Activated naive CD4-positive, alpha-beta T cell treated with anti-CD3 and anti-CD28 coated beads for 36 hours (primary cell): ENCODE measurements at regions not wholly inside any gene's neighbourhood (a gene's known extent, or its start where the extent isn't known, plus 50 kb on each side); places are given as distances from the start of the nearest gene placed in this dataset.

Experiments used
- CTCF ChIA-PET: fragments of 350-600 bp; sonication (Branson Sonifier 250); formaldehyde crosslinking; loops from one replicate; lab custom pipeline; 2021; ENCODE audit warnings: antibody characterized with exemption; lab: Charles Lee
- DNase-seq: peaks from one replicate; pipeline ENCODE4 v3.0.0-alpha.2; 2020
- H3K27ac Mint-ChIP-seq: one replicate; pipeline ENCODE4 v1.8.0; 2021; ENCODE audit warnings: mild to moderate bottlenecking, mixed read lengths
- H3K27me3 Mint-ChIP-seq: one replicate; pipeline ENCODE4 v1.8.0; 2021; ENCODE audit warnings: low read depth, mixed read lengths
- H3K36me3 Mint-ChIP-seq: one replicate; pipeline ENCODE4 v1.8.0; 2021; ENCODE audit warnings: low read depth, mixed read lengths
- H3K4me1 Mint-ChIP-seq: one replicate; pipeline ENCODE4 v1.8.0; 2021; ENCODE audit warnings: low read depth, mixed read lengths
- H3K4me3 Mint-ChIP-seq: one replicate; pipeline ENCODE4 v1.8.0; 2021; ENCODE audit warnings: mild to moderate bottlenecking, moderate library complexity, mixed read lengths
- H3K9me3 Mint-ChIP-seq: one replicate; pipeline ENCODE4 v1.8.0; 2021; ENCODE audit warnings: mixed read lengths
- intact Hi-C: fragments of 100-400 bp; cut with micrococcal nuclease; formaldehyde crosslinking; loops from one replicate; pipeline ENCODE4 v1.15.1; 2023

DNA sequence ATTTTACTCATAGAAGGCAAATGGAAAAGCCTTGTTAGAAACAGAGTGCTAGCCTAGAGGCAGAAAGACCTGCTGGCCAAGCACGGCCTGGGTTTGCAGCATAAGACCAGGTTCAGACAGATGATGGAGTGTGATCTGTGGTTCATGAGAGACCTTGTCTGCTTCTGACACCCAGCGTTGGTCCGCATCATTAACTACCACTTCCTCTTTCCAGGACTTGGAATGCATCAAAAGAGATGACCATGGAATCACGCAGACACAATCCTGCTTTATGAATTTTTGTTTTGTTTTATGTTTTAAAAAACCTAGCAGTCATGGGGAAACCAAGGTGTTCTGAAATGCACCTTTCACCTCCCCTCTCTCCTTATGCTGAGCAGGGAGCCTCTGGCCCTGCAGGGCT, 76.8 kb upstream of the SYNDIG1 start:
- Mint-ChIP-seq H3K27me3 (no peaks in the 10 kb centered on the region), H3K4me1 (peaks cover 25% of the 10 kb centered on the region), H3K36me3 (no peaks in the 10 kb centered on the region), H3K9me3 (no peaks in the 10 kb centered on the region), H3K4me3 (no peak overlapping the region), H3K27ac (no peak overlapping the region)
- intact Hi-C loops: no loop called here
- CTCF ChIA-PET: no interaction called here
- no peak for DNase-seq

DNA sequence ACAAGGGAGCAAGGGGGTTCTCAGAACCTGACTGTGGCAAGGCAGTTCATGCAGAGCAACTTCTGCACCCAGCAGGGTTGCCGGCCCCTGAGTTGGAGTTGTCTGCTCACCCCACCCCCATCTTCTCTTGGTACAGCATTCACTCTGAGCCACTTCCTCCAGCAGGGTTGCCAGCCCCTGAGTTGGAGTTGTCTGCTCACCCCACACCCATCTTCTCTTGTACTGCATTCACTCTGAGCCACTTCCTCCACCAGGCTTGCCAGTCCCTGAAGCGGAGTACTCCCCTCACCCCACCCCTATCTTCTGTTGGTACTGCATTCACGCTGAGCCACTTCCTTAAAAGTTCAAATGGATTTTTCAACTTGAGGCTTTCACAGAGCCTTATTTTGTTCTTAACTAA, 79.7 kb upstream of the SYNDIG1 start:
- Mint-ChIP-seq H3K9me3 (no peaks in the 10 kb centered on the region), H3K36me3 (no peaks in the 10 kb centered on the region), H3K4me1 (peaks cover 27% of the 10 kb centered on the region), H3K4me3 (no peak overlapping the region), H3K27me3 (no peaks in the 10 kb centered on the region), H3K27ac (peak overlapping the region; percentile 27)
- intact Hi-C loops: loop anchor here (1.0 kb wide), 1 partner anchor 17 kb away; no protein-coding TSS in a partner anchor
- CTCF ChIA-PET: no interaction called here
- DNase-seq: peak; percentile 77

DNA sequence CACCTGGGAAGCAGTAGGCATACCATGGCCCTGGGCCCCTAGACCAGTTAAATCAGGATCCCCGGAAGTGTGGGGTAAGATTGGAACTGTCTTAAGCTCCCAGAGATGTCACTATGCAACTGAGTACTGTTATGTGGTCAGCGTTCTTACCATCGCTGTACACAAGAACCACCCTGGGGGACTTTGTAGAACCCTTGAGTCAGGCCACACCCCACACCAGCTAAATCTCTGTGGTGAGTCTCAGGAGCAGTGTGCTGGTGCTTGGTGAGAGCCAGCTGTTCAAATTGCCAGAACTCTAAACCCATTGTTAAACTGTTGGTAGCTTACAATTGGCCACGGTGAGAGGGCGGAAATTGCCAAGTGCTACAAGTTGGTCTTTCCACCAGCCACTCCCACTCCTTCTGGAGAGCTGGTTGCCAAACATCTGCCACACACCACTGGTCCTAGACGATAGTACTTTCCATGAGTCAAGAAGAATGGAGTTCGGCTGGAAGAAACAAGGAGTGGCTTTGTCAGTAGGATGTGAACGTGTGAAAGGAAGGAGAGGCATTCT, 80.5 kb upstream of the SYNDIG1 start:
- no peak overlapping the region for H3K27ac Mint-ChIP-seq
- H3K36me3 Mint-ChIP-seq: no peaks in the 10 kb centered on the region
- CTCF ChIA-PET: no interaction called here
- no peaks in the 10 kb centered on the region for H3K9me3 Mint-ChIP-seq
- intact Hi-C loops: loop anchor here (1.0 kb wide), 1 partner anchor 17 kb away; no protein-coding TSS in a partner anchor
- H3K4me1 Mint-ChIP-seq: peaks cover 27% of the 10 kb centered on the region
- no peak for DNase-seq
- no peak overlapping the region for H3K4me3 Mint-ChIP-seq
- H3K27me3 Mint-ChIP-seq: no peaks in the 10 kb centered on the region

DNA sequence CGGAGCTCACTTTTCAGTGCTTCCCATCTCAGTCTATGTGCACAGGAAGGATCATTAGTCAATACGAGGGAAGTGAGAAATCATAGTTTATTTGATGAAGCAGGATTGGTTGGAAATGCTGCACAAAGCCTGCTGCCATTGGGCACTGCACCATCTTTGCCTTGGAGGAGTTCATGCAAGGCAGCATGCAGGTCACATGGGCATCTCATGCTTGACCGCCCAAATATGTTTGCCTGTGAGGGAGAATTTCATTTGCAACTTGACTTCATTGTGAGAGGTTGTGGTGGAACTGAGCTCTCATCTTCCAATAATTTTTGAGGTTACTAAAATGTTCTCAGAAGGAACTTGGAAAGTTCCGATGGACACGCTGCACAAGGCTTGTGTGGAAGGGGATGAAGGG, 83.9 kb upstream of the SYNDIG1 start:
- Mint-ChIP-seq H3K27ac (no peak overlapping the region), H3K9me3 (no peaks in the 10 kb centered on the region), H3K4me1 (peaks cover 25% of the 10 kb centered on the region), H3K4me3 (no peak overlapping the region), H3K36me3 (no peaks in the 10 kb centered on the region), H3K27me3 (no peaks in the 10 kb centered on the region)
- intact Hi-C loops: no loop called here
- CTCF ChIA-PET: no interaction called here
- no peak for DNase-seq

DNA sequence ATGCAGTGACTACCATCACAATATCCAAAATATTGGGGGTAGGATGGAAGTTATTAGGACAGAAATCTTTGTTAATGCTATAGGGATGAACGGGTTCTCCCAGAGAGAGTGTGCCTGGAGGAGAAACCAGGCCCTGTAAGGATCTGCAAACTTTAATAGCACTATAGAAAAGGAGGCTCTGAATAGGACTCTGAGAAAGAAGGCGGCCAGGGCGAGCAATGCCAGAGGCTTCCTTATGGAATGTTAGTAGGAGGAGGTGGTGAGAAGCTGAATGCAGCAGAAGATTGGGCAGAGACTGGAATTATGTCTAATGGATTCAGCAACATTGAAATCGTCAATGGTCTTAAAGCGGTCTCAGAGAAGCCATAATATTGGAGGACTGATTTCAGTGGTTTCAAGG, 84.6 kb upstream of the SYNDIG1 start:
- CTCF ChIA-PET: no interaction called here
- Mint-ChIP-seq H3K9me3 (no peaks in the 10 kb centered on the region), H3K27ac (no peak overlapping the region), H3K4me3 (no peak overlapping the region), H3K36me3 (no peaks in the 10 kb centered on the region), H3K4me1 (peaks cover 18% of the 10 kb centered on the region), H3K27me3 (no peaks in the 10 kb centered on the region)
- no peak for DNase-seq
- intact Hi-C loops: no loop called here

DNA sequence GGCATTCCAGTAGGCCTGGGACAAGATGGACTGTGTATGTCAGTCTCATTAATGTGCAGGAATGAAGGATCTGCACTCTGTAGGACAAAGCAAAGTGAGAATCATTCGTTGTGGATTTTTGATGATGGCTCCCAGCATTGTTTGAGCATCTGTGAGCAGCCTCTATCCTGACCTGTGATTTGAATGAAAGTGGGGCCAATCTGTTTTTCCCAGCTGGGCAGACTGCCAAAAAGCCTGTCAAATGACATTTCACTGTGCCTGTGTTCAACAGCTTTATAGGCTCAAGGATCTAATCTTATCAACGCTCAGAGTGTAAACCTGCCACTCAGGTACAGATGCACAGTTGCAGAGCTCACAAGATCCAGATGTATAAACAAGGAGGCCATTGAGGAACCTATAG, 86.7 kb upstream of the SYNDIG1 start:
- no peak overlapping the region for H3K27ac Mint-ChIP-seq

DNA sequence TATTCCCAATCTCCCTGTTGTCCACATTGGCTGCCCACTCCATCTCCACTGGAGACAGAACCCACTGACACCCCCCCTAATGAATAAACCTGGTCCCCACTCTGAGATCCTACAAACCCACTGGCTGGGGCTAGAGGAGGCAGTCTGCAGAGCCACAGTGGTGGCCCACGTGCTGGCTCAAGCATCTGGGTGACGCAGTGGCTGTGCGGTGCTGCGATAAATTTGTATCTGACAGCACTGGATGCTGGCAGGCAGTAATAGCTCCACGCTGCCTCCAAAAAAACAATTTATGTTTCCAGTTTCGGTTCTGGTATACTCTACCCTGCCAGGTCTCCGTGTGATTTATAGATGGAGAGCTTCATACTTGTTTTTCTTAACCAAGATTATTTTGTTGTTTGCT, 87.1 kb upstream of the SYNDIG1 start:
- no peak overlapping the region for H3K4me3 Mint-ChIP-seq
- DNase-seq: no peak
- H3K27ac Mint-ChIP-seq: no peak overlapping the region
- H3K9me3 Mint-ChIP-seq: no peaks in the 10 kb centered on the region
- CTCF ChIA-PET: no interaction called here
- peaks cover 2% of the 10 kb centered on the region for H3K4me1 Mint-ChIP-seq
- intact Hi-C loops: no loop called here
- H3K27me3 Mint-ChIP-seq: no peaks in the 10 kb centered on the region
- H3K36me3 Mint-ChIP-seq: no peaks in the 10 kb centered on the region

More for the DNA sequence above, 86.7 kb upstream of the SYNDIG1 start:
- DNase-seq: no peak
- Mint-ChIP-seq H3K36me3 (no peaks in the 10 kb centered on the region), H3K4me1 (peaks cover 2% of the 10 kb centered on the region), H3K4me3 (no peak overlapping the region), H3K27me3 (no peaks in the 10 kb centered on the region), H3K9me3 (no peaks in the 10 kb centered on the region)
- intact Hi-C loops: no loop called here
- CTCF ChIA-PET: no interaction called here

DNA sequence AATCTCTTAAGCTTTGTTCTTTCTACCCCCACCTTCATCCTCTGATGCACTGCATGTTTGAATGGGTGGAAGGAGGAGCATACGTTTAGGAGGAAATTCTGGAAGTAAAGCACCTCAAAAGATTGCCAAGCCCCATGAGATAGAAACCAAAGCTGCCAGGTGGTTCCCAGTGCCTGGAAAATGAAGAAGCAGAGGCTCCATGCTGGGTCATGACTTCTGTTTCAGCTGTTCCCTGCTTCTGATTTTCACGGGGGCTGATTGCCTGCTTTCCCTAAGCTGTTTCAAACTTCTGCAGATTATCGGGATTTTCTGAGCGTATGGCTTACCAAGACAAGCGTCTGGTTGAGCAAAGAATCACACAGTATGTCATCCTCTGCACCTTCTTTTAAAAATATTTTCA, 87.5 kb upstream of the SYNDIG1 start:
- no peak overlapping the region for H3K27ac Mint-ChIP-seq
- DNase-seq: no peak
- H3K9me3 Mint-ChIP-seq: no peaks in the 10 kb centered on the region
- CTCF ChIA-PET: no interaction called here
- no peaks in the 10 kb centered on the region for H3K36me3 Mint-ChIP-seq
- intact Hi-C loops: no loop called here
- peaks cover 1% of the 10 kb centered on the region for H3K4me1 Mint-ChIP-seq
- no peak overlapping the region for H3K4me3 Mint-ChIP-seq
- H3K27me3 Mint-ChIP-seq: no peaks in the 10 kb centered on the region

DNA sequence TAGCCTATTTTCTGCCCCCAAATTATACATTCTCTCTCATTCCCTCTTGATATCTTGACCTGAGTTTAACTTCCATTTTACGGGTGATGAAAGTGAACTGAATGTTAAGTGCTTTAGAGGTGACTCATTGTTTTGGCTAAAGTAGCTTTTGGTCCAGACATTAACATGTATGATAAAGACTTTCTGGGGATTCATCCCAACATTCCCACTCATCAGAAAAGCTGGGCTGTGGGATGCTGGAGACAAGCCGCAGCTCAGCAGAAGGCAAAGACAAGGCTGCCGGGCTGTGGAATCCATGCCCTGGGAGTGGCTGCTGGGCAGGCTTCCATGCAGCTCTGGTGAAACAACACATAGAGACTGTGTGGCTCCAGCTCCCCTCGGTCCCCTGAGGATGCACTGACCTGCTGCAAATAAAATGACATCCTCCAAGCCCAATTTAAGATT, 89.9 kb upstream of the SYNDIG1 start:
- H3K4me1 Mint-ChIP-seq: no peaks in the 10 kb centered on the region
- H3K9me3 Mint-ChIP-seq: no peaks in the 10 kb centered on the region
- CTCF ChIA-PET: no interaction called here
- H3K36me3 Mint-ChIP-seq: no peaks in the 10 kb centered on the region
- no peak for DNase-seq
- H3K27me3 Mint-ChIP-seq: no peaks in the 10 kb centered on the region
- no peak overlapping the region for H3K27ac Mint-ChIP-seq
- H3K4me3 Mint-ChIP-seq: no peak overlapping the region
- intact Hi-C loops: no loop called here

DNA sequence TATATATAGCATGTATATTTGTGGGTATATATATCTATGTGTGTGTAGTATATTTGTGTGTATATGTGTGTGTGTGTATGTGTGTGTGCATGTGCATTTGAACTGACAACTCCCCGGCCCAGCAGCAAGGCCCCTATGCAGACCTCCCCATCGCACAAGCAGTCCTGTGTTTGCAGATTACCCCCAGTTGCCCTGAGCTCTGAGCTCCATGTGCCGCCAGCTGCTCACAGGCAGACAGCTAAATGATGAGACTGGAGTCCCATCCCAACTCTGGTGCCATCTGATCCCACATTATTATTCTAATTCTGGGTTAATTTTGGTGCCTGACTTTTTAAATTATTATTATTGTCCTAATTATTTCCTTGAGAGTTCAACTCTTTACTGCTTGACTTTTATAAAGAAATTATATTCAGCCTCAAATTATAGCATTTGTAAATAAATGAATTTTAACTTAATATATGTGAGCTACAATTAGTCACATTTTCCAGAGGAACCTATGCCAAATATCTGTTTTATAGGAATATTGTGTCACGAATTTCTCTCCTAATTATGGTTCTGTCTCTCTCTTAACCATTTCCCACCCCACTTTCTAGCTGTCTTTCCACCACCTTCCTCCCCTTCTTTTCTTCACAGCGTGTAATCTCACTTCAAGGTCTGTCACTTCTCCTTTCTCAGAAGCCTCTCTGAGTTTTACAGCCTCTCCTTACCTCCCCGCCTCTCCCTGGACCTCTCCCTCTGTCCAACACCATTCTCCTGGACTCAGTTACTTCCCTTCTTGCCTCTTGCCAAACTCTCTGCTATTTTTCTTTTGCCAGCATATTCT, 90.6 kb upstream of the SYNDIG1 start:
- DNase-seq: no peak
- intact Hi-C loops: no loop called here
- Mint-ChIP-seq H3K9me3 (no peaks in the 10 kb centered on the region), H3K4me3 (no peak overlapping the region), H3K4me1 (no peaks in the 10 kb centered on the region), H3K27me3 (no peaks in the 10 kb centered on the region), H3K27ac (no peak overlapping the region), H3K36me3 (no peaks in the 10 kb centered on the region)
- CTCF ChIA-PET: no interaction called here

DNA sequence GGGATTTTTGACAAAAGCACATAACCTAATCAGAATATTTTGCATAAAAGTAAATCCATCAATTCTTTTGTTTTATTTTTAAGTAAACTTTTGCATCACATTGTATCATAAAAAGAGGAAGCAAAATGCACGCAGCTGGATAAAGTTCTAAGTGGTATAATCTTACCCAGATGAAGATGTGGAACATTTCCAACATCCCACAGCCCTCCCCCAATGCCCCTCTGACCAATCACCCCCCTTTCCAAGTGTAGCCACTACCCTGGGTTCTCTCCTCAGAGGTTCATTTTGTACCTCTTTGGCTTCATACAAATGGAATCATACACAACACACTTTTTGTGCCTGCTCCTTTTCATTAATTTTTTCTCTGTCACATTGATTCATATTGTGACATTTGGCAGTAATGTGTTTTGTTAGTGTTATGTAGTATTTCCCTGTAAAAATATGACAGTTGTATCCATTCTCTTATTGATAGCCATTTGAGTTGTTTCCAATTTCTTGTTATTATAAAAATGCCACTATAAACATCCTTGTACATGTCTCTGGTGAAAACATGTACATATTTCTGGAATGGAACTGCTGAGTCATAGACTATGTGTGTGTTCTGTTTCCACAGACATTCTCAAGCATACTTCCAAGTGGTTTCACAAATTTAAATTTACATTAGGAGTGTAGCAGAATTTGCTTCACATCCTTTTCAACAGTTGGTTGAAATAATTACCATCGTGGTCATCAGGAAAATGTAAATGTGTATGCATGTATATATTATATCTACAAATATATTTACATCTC, 92.9 kb upstream of the SYNDIG1 start:
- Mint-ChIP-seq H3K27ac (no peak overlapping the region), H3K4me3 (no peak overlapping the region), H3K27me3 (no peaks in the 10 kb centered on the region), H3K4me1 (no peaks in the 10 kb centered on the region), H3K36me3 (no peaks in the 10 kb centered on the region), H3K9me3 (no peaks in the 10 kb centered on the region)
- intact Hi-C loops: no loop called here
- CTCF ChIA-PET: no interaction called here
- no peak for DNase-seq

DNA sequence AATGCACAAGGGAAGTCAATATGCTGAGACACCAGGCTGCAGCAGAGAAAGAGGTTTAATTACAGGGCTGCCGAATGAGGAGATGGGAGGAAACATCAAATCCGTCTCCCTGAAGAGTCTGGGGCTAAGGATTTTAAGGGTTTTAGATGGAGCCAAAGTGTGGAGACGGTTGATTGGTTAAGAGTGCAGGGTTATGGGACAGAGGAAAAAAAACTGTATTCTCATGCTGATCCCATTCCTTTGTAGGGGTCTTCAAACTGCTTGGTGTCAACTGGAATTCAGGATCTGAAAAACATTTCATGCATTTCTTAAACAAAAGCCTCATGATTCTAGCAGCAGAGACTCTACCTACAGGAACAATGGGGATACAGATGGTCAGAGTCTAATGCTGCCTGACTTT, 96.1 kb upstream of the SYNDIG1 start:
- H3K27me3 Mint-ChIP-seq: no peaks in the 10 kb centered on the region
- H3K9me3 Mint-ChIP-seq: no peaks in the 10 kb centered on the region
- no peaks in the 10 kb centered on the region for H3K4me1 Mint-ChIP-seq
- no peak overlapping the region for H3K4me3 Mint-ChIP-seq
- DNase-seq: no peak
- intact Hi-C loops: no loop called here
- H3K36me3 Mint-ChIP-seq: no peaks in the 10 kb centered on the region
- no peak overlapping the region for H3K27ac Mint-ChIP-seq
- CTCF ChIA-PET: no interaction called here
